C4-2B (cell line): ENCODE measurements at regions not wholly inside any gene's neighbourhood (a gene's known extent, or its start where the extent isn't known, plus 50 kb on each side); places are given as distances from the start of the nearest gene placed in this dataset.

ENCODE experiments used
- CTCF ChIP-seq: fragments of 450-650 bp; conservative IDR thresholded peaks from 2 replicates; pipeline ENCODE4 v1.5.1; 2017; ENCODE audit warnings: mild to moderate bottlenecking
- ZFX ChIP-seq: fragments of 450-650 bp; IDR thresholded peaks from 2 replicates; pipeline ENCODE4 v1.6.1; 2017

- TF ChIP-seq CTCF = no peak
- TF ChIP-seq ZFX = no peak
Observed at GRCh38 chr2:238668426-238668825, 179.5 kb upstream of the TWIST2 start.
